GM23248 (cell line): ENCODE measurements at regions not wholly inside any gene's neighbourhood (a gene's known extent, or its start where the extent isn't known, plus 50 kb on each side); places are given as distances from the start of the nearest gene placed in this dataset.
"Not testable (repeated sequence)": the region's sequence is repeated elsewhere in the genome, so short reads cannot be mapped to it uniquely, and the experiment has no call there.

Experiments used
- DNase-seq: peaks from one replicate; pipeline ENCODE4 v3.0.0-alpha.2; 2015
- H2AFZ ChIP-seq: fragments of 200-600 bp; sonication (generic); 2 replicates; pipeline ENCODE4 v1.6.1; 2016; ENCODE audit warnings: antibody characterized with exemption
- H3F3A ChIP-seq: fragments of 200-600 bp; sonication (generic); 2 replicates; pipeline ENCODE4 v1.6.1; 2016; ENCODE audit warnings: mild to moderate bottlenecking, antibody characterized with exemption, mixed run types; ENCODE audit not compliant: insufficient read depth
- H3K27ac ChIP-seq: fragments of 200-600 bp; sonication (generic); 2 replicates; pipeline ENCODE4 v1.5.1; 2016; ENCODE audit warnings: mild to moderate bottlenecking
- H3K27me3 ChIP-seq: fragments of 200-600 bp; sonication (generic); replicated peaks from 2 replicates; pipeline ENCODE4 v1.6.1; 2016; ENCODE audit warnings: mild to moderate bottlenecking; ENCODE audit not compliant: insufficient read depth
- H3K36me3 ChIP-seq: fragments of 200-600 bp; sonication (generic); 2 replicates; pipeline ENCODE4 v1.6.1; 2016; ENCODE audit warnings: low read depth, mild to moderate bottlenecking
- H3K4me1 ChIP-seq: fragments of 200-600 bp; sonication (generic); 2 replicates; pipeline ENCODE4 v1.6.1; 2016; ENCODE audit warnings: mild to moderate bottlenecking; ENCODE audit not compliant: insufficient read depth
- H3K4me2 ChIP-seq: fragments of 200-600 bp; sonication (generic); one replicate; pipeline ENCODE4 v1.6.1; 2016; ENCODE audit warnings: mild to moderate bottlenecking; ENCODE audit not compliant: unreplicated experiment
- H3K4me3 ChIP-seq: fragments of 200-600 bp; sonication (generic); 2 replicates; pipeline ENCODE4 v1.5.1; 2016; ENCODE audit warnings: mild to moderate bottlenecking
- H3K79me2 ChIP-seq: fragments of 200-600 bp; sonication (generic); 2 replicates; pipeline ENCODE4 v1.6.1; 2016; ENCODE audit warnings: mild to moderate bottlenecking; ENCODE audit not compliant: insufficient read depth
- H3K9ac ChIP-seq: fragments of 200-600 bp; sonication (generic); 2 replicates; pipeline ENCODE4 v1.6.1; 2016; ENCODE audit warnings: mild to moderate bottlenecking
- H3K9me2 ChIP-seq: fragments of 200-600 bp; sonication (generic); 2 replicates; pipeline ENCODE4 v1.6.1; 2016; ENCODE audit warnings: mixed run types, mild to moderate bottlenecking, moderate library complexity; ENCODE audit not compliant: insufficient read depth
- H3K9me3 ChIP-seq: fragments of 200-600 bp; sonication (generic); one replicate; pipeline ENCODE4 v1.6.1; 2017; ENCODE audit warnings: low read depth
- H4K20me1 ChIP-seq: fragments of 200-600 bp; sonication (generic); 2 replicates; pipeline ENCODE4 v1.6.0; 2016; ENCODE audit not compliant: insufficient read depth
- EZH2 ChIP-seq: fragments of 200-600 bp; sonication (generic); IDR thresholded peaks from 2 replicates; pipeline ENCODE4 v1.6.1; 2018; ENCODE audit warnings: antibody characterized with exemption, mild to moderate bottlenecking; ENCODE audit not compliant: insufficient read depth, poor library complexity, severe bottlenecking
- EZH2phosphoT487 ChIP-seq: fragments of 200-600 bp; sonication (generic); IDR thresholded peaks from 2 replicates; pipeline ENCODE4 v1.6.1; 2018; ENCODE audit warnings: antibody characterized with exemption, moderate library complexity, mild to moderate bottlenecking, low read depth; ENCODE audit not compliant: insufficient read depth
- WGBS, 2 experiments: methylation state at CpG; one replicate each; pipeline ENCODE4 v1.1.6; 2015 to 2017; ENCODE audit warnings: low lambda C conversion rate in 2 of 2, low coverage in 1 of 2; ENCODE audit errors: missing lambda C conversion rate in 2 of 2; 5-methylcytosine and 5-hydroxymethylcytosine counted together
- in situ Hi-C: fragments of 300-500 bp; cut with MboI; formaldehyde crosslinking; loops from 2 replicates; pipeline ENCODE4 v1.15.0; 2020

DNA sequence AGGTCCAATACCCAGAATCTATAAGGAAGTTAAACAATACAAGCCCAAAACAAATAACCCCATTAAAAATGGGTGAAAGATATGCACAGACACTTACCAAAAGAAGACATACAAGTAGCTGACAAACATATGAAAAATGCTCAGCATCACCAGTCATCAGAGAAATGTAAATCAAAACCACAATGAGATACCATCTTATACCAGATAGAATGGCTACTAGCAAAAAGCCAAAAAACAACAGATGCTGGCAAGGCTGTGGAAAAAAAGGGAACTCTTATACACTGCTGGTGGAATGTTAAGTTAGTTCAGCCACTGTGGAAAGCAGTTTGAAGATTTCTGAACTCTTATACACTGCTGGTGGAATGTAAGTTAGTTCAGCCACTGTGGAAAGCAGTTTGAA, 331.1 kb downstream of the KIF20B start:
- Histone ChIP-seq H3K4me2 (no peak overlapping the region), H3K27ac (no peak overlapping the region), H3K4me3 (no peak overlapping the region), H2AFZ (no peak overlapping the region), H3K79me2 (no peaks in the 10 kb centered on the region), H3K4me1 (no peaks in the 10 kb centered on the region), H3K36me3 (no peaks in the 10 kb centered on the region), H3K9ac (no peak overlapping the region), H3K9me2 (no peaks in the 10 kb centered on the region), H3K9me3 (no peaks in the 10 kb centered on the region), H3K27me3 (no peaks in the 10 kb centered on the region), H4K20me1 (no peaks in the 10 kb centered on the region), H3F3A (no peaks in the 10 kb centered on the region)
- in situ Hi-C loops: no loop called here
- TF ChIP-seq EZH2phosphoT487 (no peak), EZH2 (no peak)
- no peak for DNase-seq

GRCh38 chr10:90034862-90035261, 333.5 kb downstream of the KIF20B start:
- WGBS, 2 experiments: 60 to 63% methylated on average over 5 of the region's 5 CpGs
- H3K9ac ChIP-seq, in situ Hi-C loops: not testable (repeated sequence)

GRCh38 chr10:90041585-90041984, 340.2 kb downstream of the KIF20B start:
- no peaks in the 10 kb centered on the region for H3K9me2 ChIP-seq
- no peaks in the 10 kb centered on the region for H3K27me3 ChIP-seq
- H4K20me1 ChIP-seq: no peaks in the 10 kb centered on the region
- no peaks in the 10 kb centered on the region for H3F3A ChIP-seq
- H3K9me3 ChIP-seq: peaks cover 3% of the 10 kb centered on the region
- no peak overlapping the region for H3K9ac ChIP-seq
- no peak for DNase-seq
- 12 to 24% methylated on average over 4 of the region's 4 CpGs for WGBS, 2 experiments
- H3K4me3 ChIP-seq: no peak overlapping the region
- no peak overlapping the region for H3K4me2 ChIP-seq
- no peaks in the 10 kb centered on the region for H3K79me2 ChIP-seq
- no peaks in the 10 kb centered on the region for H3K4me1 ChIP-seq
- no peak overlapping the region for H2AFZ ChIP-seq
- in situ Hi-C loops: no loop called here
- no peaks in the 10 kb centered on the region for H3K36me3 ChIP-seq
- no peak overlapping the region for H3K27ac ChIP-seq
- TF ChIP-seq EZH2phosphoT487 (no peak), EZH2 (no peak)

More at GRCh38 chr10:90034862-90035261, 333.5 kb downstream of the KIF20B start:
- H3K27ac ChIP-seq, H3K27me3 ChIP-seq, H3K9me2 ChIP-seq, H4K20me1 ChIP-seq, H3F3A ChIP-seq, H3K4me3 ChIP-seq, H2AFZ ChIP-seq, H3K79me2 ChIP-seq, H3K4me1 ChIP-seq, DNase-seq, H3K36me3 ChIP-seq, H3K9me3 ChIP-seq, H3K4me2 ChIP-seq: not testable (repeated sequence)

DNA sequence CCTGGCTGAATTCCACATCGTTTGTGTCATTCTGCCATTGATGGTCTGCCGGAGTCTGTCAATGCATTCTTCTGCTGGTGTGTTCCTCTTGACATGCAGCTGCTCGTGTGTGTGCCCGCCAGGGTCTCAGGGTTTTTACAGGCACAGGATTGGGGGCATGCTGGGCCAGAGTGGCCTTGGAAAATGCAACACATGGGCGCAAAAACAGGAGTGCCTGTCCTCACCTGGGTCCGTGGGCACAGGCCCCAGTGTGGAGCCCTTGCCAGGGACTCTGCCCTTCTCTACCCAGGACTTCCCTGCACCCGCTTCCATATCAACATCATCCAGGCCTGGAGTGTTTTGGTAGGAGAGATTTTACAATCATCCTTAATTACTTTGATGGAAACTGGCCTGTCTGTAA, 340.7 kb downstream of the KIF20B start:
- no peak for DNase-seq
- 19 to 20% methylated on average over 7 of the region's 7 CpGs for WGBS, 2 experiments
- peaks cover 3% of the 10 kb centered on the region for H3K9me3 ChIP-seq
- H3F3A ChIP-seq: no peaks in the 10 kb centered on the region
- TF ChIP-seq EZH2phosphoT487 (no peak), EZH2 (no peak)
- H4K20me1 ChIP-seq: no peaks in the 10 kb centered on the region
- no peak overlapping the region for H3K27ac ChIP-seq
- H3K4me3 ChIP-seq: no peak overlapping the region
- no peaks in the 10 kb centered on the region for H3K27me3 ChIP-seq
- in situ Hi-C loops: no loop called here
- H3K4me1 ChIP-seq: no peaks in the 10 kb centered on the region
- no peaks in the 10 kb centered on the region for H3K36me3 ChIP-seq
- no peak overlapping the region for H3K4me2 ChIP-seq
- no peaks in the 10 kb centered on the region for H3K79me2 ChIP-seq
- no peaks in the 10 kb centered on the region for H3K9me2 ChIP-seq
- no peak overlapping the region for H2AFZ ChIP-seq
- H3K9ac ChIP-seq: no peak overlapping the region

- TF ChIP-seq EZH2phosphoT487 (no peak), EZH2 (no peak)
- no peaks in the 10 kb centered on the region for H3F3A ChIP-seq
- no peaks in the 10 kb centered on the region for H3K9me2 ChIP-seq
- WGBS, 2 experiments: 6 to 13% methylated on average over 3 of the region's 3 CpGs
- H3K4me3 ChIP-seq: no peak overlapping the region
- no peak for DNase-seq
- peaks cover 3% of the 10 kb centered on the region for H3K9me3 ChIP-seq
- H3K27me3 ChIP-seq: no peaks in the 10 kb centered on the region
- H3K4me1 ChIP-seq: no peaks in the 10 kb centered on the region
- no peaks in the 10 kb centered on the region for H4K20me1 ChIP-seq
- no peak overlapping the region for H3K9ac ChIP-seq
- in situ Hi-C loops: no loop called here
- no peaks in the 10 kb centered on the region for H3K36me3 ChIP-seq
- H3K4me2 ChIP-seq: no peak overlapping the region
- H3K79me2 ChIP-seq: no peaks in the 10 kb centered on the region
- H2AFZ ChIP-seq: no peak overlapping the region
- H3K27ac ChIP-seq: no peak overlapping the region
Observed at GRCh38 chr10:90047243-90047729, 345.9 kb downstream of the KIF20B start.
